CD4-positive, alpha-beta T cell treated with Interleukin-15 for 1 hour (primary cell): ENCODE measurements at regions not wholly inside any gene's neighbourhood (a gene's known extent, or its start where the extent isn't known, plus 50 kb on each side); places are given as distances from the start of the nearest gene placed in this dataset.
"Not testable (repeated sequence)": the region's sequence is repeated elsewhere in the genome, so short reads cannot be mapped to it uniquely, and the experiment has no call there.

Source experiments
- DNase-seq: peaks from one replicate; pipeline ENCODE4 v3.0.0-alpha.2; 2020

GRCh38 chr3:140871022-140871421 is 70.6 kb upstream of the SLC25A36 start:
- DNase-seq: no peak

DNA sequence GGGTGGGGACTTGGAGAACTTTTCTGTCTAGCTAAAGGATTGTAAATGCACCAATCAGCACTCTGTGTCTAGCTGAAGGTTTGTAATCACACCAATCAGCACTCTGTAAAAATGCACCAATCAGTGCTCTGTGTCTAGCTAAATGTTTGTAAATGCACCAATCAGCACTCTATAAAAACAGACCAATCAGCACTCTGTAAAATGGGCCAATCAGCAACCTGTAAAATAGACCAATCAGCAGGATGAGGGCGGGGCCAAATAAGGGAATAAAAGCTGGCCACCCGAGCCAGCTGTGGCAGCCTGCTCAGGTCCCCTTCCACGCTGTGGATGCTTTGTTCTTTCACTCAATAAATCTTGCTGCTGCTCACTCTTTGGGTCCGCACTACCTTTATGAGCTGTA is 69.5 kb upstream of the SLC25A36 start:
- not testable (repeated sequence) for DNase-seq

- no peak for DNase-seq
Observed at GRCh38 chr3:140883428-140884040, 58.1 kb upstream of the SLC25A36 start.

DNA sequence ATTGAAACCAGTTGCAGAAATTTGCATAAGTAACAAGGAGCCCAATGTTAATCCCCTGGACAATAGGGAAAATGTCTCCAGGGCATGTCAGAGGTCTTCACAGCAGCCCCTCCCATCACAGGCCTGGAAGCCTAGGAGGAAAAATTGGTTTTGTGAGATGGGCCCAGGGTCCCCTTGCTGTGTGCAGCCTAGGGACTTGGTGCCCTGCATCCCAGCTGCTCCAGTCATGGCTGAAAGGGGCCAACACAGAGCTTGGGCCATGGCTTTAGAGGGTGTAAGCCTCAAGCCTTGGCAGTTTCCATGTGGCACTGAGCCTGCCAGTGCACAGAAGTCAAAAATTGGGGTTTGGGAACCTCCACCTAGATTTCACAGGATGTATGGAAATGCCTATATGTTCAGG is 55.9 kb upstream of the SLC25A36 start:
- not testable (repeated sequence) for DNase-seq
